GM12864 (cell line): ENCODE measurements at regions not wholly inside any gene's neighbourhood (a gene's known extent, or its start where the extent isn't known, plus 50 kb on each side); places are given as distances from the start of the nearest gene placed in this dataset.

ENCODE experiments used
- DNase-seq: peaks from one replicate; pipeline ENCODE4 v3.0.0-alpha.2; 2011; ENCODE audit warnings: low read depth
- H3K4me3 ChIP-seq: 2 replicates; pipeline ENCODE4 v1.5.1; 2011; ENCODE audit warnings: mild to moderate bottlenecking, low read depth, low read length, control low read depth
- TF ChIP-seq, protein P1 (sequence below): IDR thresholded peaks from 2 replicates; pipeline ENCODE4 v1.5.1; 2011; ENCODE audit warnings: low read depth, mild to moderate bottlenecking, moderate library complexity, low read length, control low read depth, inconsistent platforms; ENCODE audit errors: missing control alignments

DNA sequence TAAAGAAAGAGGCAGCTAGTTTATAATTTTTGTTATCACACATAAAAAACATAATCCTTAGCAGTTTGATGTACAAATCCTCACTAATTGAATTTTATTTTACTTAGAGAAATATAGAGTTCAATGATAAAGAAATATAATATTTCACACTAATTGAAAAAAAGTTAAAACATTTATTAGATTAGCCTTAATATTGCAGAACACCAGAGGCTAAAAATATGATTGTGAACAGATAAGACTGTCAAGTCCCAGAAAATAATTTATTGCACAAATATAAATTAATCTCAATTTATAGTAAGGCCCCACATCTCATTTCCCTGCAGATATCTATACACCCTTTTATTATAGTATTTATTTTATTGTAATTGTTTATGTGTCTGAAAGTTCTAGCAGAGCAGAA is 690.8 kb upstream of the PHF14 start:
- TF ChIP-seq, protein P1, sequence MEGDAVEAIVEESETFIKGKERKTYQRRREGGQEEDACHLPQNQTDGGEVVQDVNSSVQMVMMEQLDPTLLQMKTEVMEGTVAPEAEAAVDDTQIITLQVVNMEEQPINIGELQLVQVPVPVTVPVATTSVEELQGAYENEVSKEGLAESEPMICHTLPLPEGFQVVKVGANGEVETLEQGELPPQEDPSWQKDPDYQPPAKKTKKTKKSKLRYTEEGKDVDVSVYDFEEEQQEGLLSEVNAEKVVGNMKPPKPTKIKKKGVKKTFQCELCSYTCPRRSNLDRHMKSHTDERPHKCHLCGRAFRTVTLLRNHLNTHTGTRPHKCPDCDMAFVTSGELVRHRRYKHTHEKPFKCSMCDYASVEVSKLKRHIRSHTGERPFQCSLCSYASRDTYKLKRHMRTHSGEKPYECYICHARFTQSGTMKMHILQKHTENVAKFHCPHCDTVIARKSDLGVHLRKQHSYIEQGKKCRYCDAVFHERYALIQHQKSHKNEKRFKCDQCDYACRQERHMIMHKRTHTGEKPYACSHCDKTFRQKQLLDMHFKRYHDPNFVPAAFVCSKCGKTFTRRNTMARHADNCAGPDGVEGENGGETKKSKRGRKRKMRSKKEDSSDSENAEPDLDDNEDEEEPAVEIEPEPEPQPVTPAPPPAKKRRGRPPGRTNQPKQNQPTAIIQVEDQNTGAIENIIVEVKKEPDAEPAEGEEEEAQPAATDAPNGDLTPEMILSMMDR = no peak
- no peak overlapping the region for H3K4me3 ChIP-seq
- DNase-seq = no peak

DNA sequence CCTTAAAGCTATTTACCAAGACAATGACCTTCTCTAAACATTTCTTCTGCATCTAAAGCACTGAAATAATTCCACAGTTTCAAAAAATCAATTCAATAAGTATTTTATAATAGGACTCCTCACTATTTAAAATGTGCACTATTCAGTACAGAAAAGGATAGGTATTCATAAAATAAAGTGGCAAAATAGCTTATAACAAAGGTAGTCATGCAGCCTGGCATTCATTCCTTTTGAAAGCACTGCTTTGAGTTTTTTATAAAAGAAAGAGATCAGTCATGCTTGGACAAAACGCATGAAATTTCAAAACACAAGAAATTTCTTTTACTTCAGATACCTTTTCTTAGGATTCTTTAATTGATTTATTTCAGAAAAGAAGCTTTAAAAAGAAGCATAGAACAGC is 689.7 kb upstream of the PHF14 start:
- DNase-seq = no peak
- H3K4me3 ChIP-seq = no peak overlapping the region
- TF ChIP-seq, protein P1 = no peak

DNA sequence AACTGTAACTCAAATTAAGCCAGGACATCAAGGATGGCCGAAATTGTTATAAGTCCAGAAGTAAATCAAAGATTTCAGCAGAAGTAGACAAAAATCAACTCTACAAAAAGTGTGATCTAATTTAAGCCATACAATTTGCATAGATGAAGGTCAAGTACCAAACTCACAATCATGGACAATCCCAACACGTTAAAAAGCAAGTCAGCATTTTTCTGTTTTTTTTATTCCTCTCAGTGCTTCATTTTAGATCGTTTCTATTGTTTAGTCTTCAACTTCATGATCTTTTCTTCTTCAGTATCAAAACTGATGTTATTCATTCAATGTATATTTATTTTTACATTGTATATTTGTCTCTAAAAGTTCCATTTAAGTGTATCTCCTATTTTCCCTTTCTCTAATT is 674.3 kb upstream of the PHF14 start:
- TF ChIP-seq, protein P1 = no peak
- H3K4me3 ChIP-seq = no peak overlapping the region
- no peak for DNase-seq

DNA sequence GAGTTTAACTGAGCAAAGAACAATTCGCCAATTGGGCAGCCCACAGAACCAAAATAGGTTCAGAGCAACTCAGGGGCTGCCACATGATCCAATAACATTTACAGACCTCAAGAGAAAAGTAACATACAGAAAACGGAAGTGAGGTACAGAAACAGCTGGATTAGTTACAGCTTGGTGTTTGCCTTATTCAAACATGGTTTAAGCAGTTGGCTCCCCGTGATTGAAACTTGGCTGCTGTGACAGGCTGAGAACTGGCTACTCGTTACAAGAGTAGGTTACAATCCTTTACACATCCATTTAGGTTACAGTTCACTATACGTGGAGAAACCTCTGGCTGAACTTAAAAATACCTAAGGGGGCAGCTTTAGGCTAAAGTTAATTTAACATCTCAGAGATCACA is 673.1 kb upstream of the PHF14 start:
- TF ChIP-seq, protein P1 = no peak
- DNase-seq = no peak
- no peak overlapping the region for H3K4me3 ChIP-seq

DNA sequence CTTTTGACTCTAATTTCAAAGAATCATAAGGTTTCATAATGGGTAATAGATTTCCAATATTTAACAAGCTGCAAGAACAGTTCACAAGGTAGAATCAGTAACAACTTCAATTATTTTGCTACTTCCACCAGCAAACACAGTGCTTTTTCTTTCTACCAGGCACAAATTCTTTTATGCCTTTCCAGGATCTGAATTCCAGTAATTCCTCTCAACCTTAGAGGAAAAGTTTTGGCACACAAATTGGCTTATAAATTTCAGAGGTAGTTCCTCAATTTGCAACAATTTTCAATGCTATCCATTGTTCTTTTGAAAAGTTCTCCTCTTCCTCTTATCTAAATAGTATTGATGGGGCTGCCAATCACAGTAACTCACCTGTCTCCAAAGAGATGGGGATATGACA is 665.4 kb upstream of the PHF14 start:
- H3K4me3 ChIP-seq = no peak overlapping the region
- TF ChIP-seq, protein P1 = no peak
- no peak for DNase-seq

DNA sequence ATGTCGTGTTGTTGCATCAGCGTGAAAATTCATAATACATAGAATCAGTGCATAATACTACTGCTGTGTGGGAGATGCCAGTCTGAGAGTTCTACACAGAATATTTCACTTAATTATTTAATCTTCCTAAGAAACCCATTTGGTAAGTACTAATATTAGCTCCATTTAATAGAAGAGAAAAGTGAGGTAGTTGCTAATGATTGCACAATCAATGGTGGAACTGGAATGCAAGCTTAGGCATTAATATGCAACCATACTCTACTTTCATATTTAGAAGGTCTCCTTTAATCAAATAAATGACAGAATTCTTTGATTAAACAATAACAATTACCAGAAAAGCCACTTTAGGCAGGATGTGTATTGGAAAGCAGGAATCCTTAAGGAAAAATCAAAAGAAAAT is 660.7 kb upstream of the PHF14 start:
- TF ChIP-seq, protein P1 = no peak
- no peak for DNase-seq
- H3K4me3 ChIP-seq = no peak overlapping the region

DNA sequence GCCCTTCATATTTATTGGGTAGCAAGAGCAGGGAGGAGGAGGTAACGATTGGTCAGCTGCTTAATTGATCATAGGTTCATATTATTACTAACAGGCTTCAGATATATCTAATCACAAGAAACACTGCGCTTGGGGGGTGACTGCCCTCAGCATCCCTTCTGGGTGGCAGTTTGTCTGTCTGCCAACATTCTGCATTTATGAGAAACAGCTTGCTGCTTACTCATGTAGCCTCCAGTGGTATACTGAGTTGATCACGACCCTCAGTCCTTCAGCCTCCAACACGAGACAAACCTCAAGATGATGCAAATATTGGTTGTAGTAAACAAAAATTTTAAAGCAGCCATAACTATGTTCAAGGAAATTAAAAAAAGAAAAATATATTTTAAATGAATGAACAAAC is 657.8 kb upstream of the PHF14 start:
- no peak overlapping the region for H3K4me3 ChIP-seq

More for the DNA sequence above, 657.8 kb upstream of the PHF14 start:
- DNase-seq = no peak
- TF ChIP-seq, protein P1 = no peak
